ENCODE measurements at regions not wholly inside any gene's neighbourhood (a gene's known extent, or its start where the extent isn't known, plus 50 kb on each side); places are given as distances from the start of the nearest gene placed in this dataset.

GRCh38 chr2:226409134-226409533, 390.5 kb downstream of the IRS1 start:
- no peak for DNase-seq
- WGBS, result 96% methylated on average over 1 of the region's 1 CpG
- Histone ChIP-seq H3K9me3 (ENCODE audit: control insufficient read depth, low read length) (no peaks in the 10 kb centered on the region), H3K4me3 (ENCODE audit: low read length) (no peak overlapping the region), H3K27ac (ENCODE audit: low read length) (no peak overlapping the region), H3K27me3 (ENCODE audit: control insufficient read depth, insufficient read depth) (no peaks in the 10 kb centered on the region), H3K4me1 (ENCODE audit: control insufficient read depth, insufficient read depth, low read length) (no peaks in the 10 kb centered on the region)
- intact Hi-C loops (cut with DNase I), result no loop called here
- ATAC-seq, result no peak

GRCh38 chr2:226408141-226408540, 391.5 kb downstream of the IRS1 start:
- no peak overlapping the region for H3K4me3 ChIP-seq (ENCODE audit: low read length)
- H3K4me1 ChIP-seq (ENCODE audit: control insufficient read depth, insufficient read depth, low read length), result no peaks in the 10 kb centered on the region
- no peaks in the 10 kb centered on the region for H3K27me3 ChIP-seq (ENCODE audit: control insufficient read depth, insufficient read depth)
- no peak overlapping the region for H3K27ac ChIP-seq (ENCODE audit: low read length)
- no peaks in the 10 kb centered on the region for H3K9me3 ChIP-seq (ENCODE audit: control insufficient read depth, low read length)
- intact Hi-C loops (cut with DNase I), result no loop called here
- 79% methylated on average over 4 of the region's 4 CpGs for whole genome bisulfite sequencing
- no peak for ATAC-seq
- DNase-seq, result no peak

- DNase-seq (no peak), ATAC-seq (no peak)
- 83% methylated on average over 2 of the region's 2 CpGs for WGBS
- Histone ChIP-seq H3K27ac (ENCODE audit: low read length) (no peak overlapping the region), H3K9me3 (ENCODE audit: control insufficient read depth, low read length) (no peaks in the 10 kb centered on the region), H3K27me3 (ENCODE audit: control insufficient read depth, insufficient read depth) (no peaks in the 10 kb centered on the region), H3K4me3 (ENCODE audit: low read length) (no peak overlapping the region), H3K4me1 (ENCODE audit: control insufficient read depth, insufficient read depth, low read length) (no peaks in the 10 kb centered on the region)
- intact Hi-C loops (cut with DNase I), result no loop called here
These were observed 392.5 kb downstream of the IRS1 start for GRCh38 chr2:226407135-226407534.

GRCh38 chr2:226405465-226405864, 394.2 kb downstream of the IRS1 start:
- ATAC-seq (no peak), DNase-seq (no peak)
- Histone ChIP-seq H3K27ac (ENCODE audit: low read length) (no peak overlapping the region), H3K27me3 (ENCODE audit: control insufficient read depth, insufficient read depth) (no peaks in the 10 kb centered on the region), H3K4me1 (ENCODE audit: control insufficient read depth, insufficient read depth, low read length) (no peaks in the 10 kb centered on the region), H3K9me3 (ENCODE audit: control insufficient read depth, low read length) (no peaks in the 10 kb centered on the region), H3K4me3 (ENCODE audit: low read length) (no peak overlapping the region)
- 19% methylated on average over 1 of the region's 1 CpG for WGBS
- intact Hi-C loops (cut with DNase I), result no loop called here

GRCh38 chr2:226403369-226403768, 396.3 kb downstream of the IRS1 start:
- no peak for DNase-seq
- ATAC-seq, result no peak
- WGBS, result 75% methylated on average over 2 of the region's 2 CpGs
- Histone ChIP-seq H3K4me1 (ENCODE audit: control insufficient read depth, insufficient read depth, low read length) (no peaks in the 10 kb centered on the region), H3K27ac (ENCODE audit: low read length) (no peak overlapping the region), H3K9me3 (ENCODE audit: control insufficient read depth, low read length) (no peaks in the 10 kb centered on the region), H3K4me3 (ENCODE audit: low read length) (no peak overlapping the region), H3K27me3 (ENCODE audit: control insufficient read depth, insufficient read depth) (no peaks in the 10 kb centered on the region)
- intact Hi-C loops (cut with DNase I), result no loop called here

- DNase-seq (no peak), ATAC-seq (no peak)
- no peaks in the 10 kb centered on the region for H3K27me3 ChIP-seq (ENCODE audit: control insufficient read depth, insufficient read depth)
- intact Hi-C loops (cut with DNase I), result no loop called here
- H3K9me3 ChIP-seq (ENCODE audit: control insufficient read depth, low read length), result no peaks in the 10 kb centered on the region
- H3K4me3 ChIP-seq (ENCODE audit: low read length), result no peak overlapping the region
- H3K4me1 ChIP-seq (ENCODE audit: control insufficient read depth, insufficient read depth, low read length), result no peaks in the 10 kb centered on the region
- H3K27ac ChIP-seq (ENCODE audit: low read length), result no peak overlapping the region
- 89% methylated on average over 1 of the region's 1 CpG for WGBS
These were observed 400.6 kb downstream of the IRS1 start for GRCh38 chr2:226399006-226399405.

GRCh38 chr2:226398580-226398979, 401.0 kb downstream of the IRS1 start:
- Histone ChIP-seq H3K4me1 (ENCODE audit: control insufficient read depth, insufficient read depth, low read length) (no peaks in the 10 kb centered on the region), H3K9me3 (ENCODE audit: control insufficient read depth, low read length) (no peaks in the 10 kb centered on the region), H3K27me3 (ENCODE audit: control insufficient read depth, insufficient read depth) (no peaks in the 10 kb centered on the region), H3K27ac (ENCODE audit: low read length) (no peak overlapping the region), H3K4me3 (ENCODE audit: low read length) (no peak overlapping the region)
- DNase-seq (no peak), ATAC-seq (no peak)
- intact Hi-C loops (cut with DNase I), result no loop called here
- WGBS, result 100% methylated on average over 1 of the region's 1 CpG

- WGBS, result 89% methylated on average over 2 of the region's 2 CpGs
- Histone ChIP-seq H3K4me1 (ENCODE audit: control insufficient read depth, insufficient read depth, low read length) (no peaks in the 10 kb centered on the region), H3K9me3 (ENCODE audit: control insufficient read depth, low read length) (no peaks in the 10 kb centered on the region), H3K4me3 (ENCODE audit: low read length) (no peak overlapping the region), H3K27me3 (ENCODE audit: control insufficient read depth, insufficient read depth) (no peaks in the 10 kb centered on the region), H3K27ac (ENCODE audit: low read length) (no peak overlapping the region)
- ATAC-seq (no peak), DNase-seq (no peak)
- intact Hi-C loops (cut with DNase I), result no loop called here
These were observed 403.1 kb downstream of the IRS1 start for GRCh38 chr2:226396541-226396940.

GRCh38 chr2:226387499-226387942, 412.1 kb downstream of the IRS1 start:
- no peak for ATAC-seq
- WGBS, result 85% methylated on average over 4 of the region's 4 CpGs
- intact Hi-C loops (cut with DNase I), result no loop called here
- no peak for DNase-seq
- no peaks in the 10 kb centered on the region for H3K4me1 ChIP-seq (ENCODE audit: control insufficient read depth, insufficient read depth, low read length)
- no peak overlapping the region for H3K27ac ChIP-seq (ENCODE audit: low read length)
- H3K9me3 ChIP-seq (ENCODE audit: control insufficient read depth, low read length), result no peaks in the 10 kb centered on the region
- no peak overlapping the region for H3K4me3 ChIP-seq (ENCODE audit: low read length)
- no peaks in the 10 kb centered on the region for H3K27me3 ChIP-seq (ENCODE audit: control insufficient read depth, insufficient read depth)

- H3K27me3 ChIP-seq (ENCODE audit: control insufficient read depth, insufficient read depth), result no peaks in the 10 kb centered on the region
- intact Hi-C loops (cut with DNase I), result no loop called here
- DNase-seq (no peak), ATAC-seq (no peak)
- no peaks in the 10 kb centered on the region for H3K4me1 ChIP-seq (ENCODE audit: control insufficient read depth, insufficient read depth, low read length)
- no peaks in the 10 kb centered on the region for H3K9me3 ChIP-seq (ENCODE audit: control insufficient read depth, low read length)
- H3K27ac ChIP-seq (ENCODE audit: low read length), result no peak overlapping the region
- no peak overlapping the region for H3K4me3 ChIP-seq (ENCODE audit: low read length)
These were observed 416.2 kb downstream of the IRS1 start for GRCh38 chr2:226383461-226383860.

GRCh38 chr2:226380679-226381078, 418.9 kb downstream of the IRS1 start:
- ATAC-seq, result peak; percentile 49 to 79
- WGBS, result 69% methylated on average over 6 of the region's 6 CpGs
- no peaks in the 10 kb centered on the region for H3K4me1 ChIP-seq (ENCODE audit: control insufficient read depth, insufficient read depth, low read length)
- peak; percentile 21 to 58 (median 53) for DNase-seq
- no peak overlapping the region for H3K4me3 ChIP-seq (ENCODE audit: low read length)
- intact Hi-C loops (cut with DNase I), result no loop called here
- no peaks in the 10 kb centered on the region for H3K9me3 ChIP-seq (ENCODE audit: control insufficient read depth, low read length)
- no peak overlapping the region for H3K27ac ChIP-seq (ENCODE audit: low read length)
- no peaks in the 10 kb centered on the region for H3K27me3 ChIP-seq (ENCODE audit: control insufficient read depth, insufficient read depth)
